ENCODE measurements at regions not wholly inside any gene's neighbourhood (a gene's known extent, or its start where the extent isn't known, plus 50 kb on each side); places are given as distances from the start of the nearest gene placed in this dataset.

DNA sequence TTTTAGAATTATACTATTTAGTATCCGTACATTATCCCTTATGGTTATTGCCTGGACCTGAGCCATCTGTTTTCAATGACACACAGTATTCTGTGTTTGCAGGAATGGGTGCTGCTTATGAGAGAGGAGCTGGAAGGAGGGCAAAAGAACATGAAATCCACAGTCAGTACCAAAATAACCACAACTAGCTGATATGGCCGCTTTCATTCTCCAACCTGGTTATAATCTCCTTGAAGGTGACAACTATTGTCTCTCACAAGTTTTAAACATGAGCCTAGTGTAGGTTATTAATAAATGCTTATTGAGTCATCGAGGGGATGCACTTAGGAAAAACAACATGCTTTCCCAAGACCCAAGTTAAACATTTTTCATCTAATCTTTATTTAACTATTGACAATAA, 356.6 kb downstream of the BMP2 start:
- H3K27me3 ChIP-seq = no peaks in the 10 kb centered on the region
- H3K27ac ChIP-seq = no peak overlapping the region
- TF ChIP-seq, protein P1, sequence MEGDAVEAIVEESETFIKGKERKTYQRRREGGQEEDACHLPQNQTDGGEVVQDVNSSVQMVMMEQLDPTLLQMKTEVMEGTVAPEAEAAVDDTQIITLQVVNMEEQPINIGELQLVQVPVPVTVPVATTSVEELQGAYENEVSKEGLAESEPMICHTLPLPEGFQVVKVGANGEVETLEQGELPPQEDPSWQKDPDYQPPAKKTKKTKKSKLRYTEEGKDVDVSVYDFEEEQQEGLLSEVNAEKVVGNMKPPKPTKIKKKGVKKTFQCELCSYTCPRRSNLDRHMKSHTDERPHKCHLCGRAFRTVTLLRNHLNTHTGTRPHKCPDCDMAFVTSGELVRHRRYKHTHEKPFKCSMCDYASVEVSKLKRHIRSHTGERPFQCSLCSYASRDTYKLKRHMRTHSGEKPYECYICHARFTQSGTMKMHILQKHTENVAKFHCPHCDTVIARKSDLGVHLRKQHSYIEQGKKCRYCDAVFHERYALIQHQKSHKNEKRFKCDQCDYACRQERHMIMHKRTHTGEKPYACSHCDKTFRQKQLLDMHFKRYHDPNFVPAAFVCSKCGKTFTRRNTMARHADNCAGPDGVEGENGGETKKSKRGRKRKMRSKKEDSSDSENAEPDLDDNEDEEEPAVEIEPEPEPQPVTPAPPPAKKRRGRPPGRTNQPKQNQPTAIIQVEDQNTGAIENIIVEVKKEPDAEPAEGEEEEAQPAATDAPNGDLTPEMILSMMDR (IDR thresholded peaks at IDR 0.05) = no peak
- TF ChIP-seq POLR2A (IDR thresholded peaks at IDR 0.05) = no peak
- intact Hi-C loops (cut with DNase I; ENCODE audit: low total_unique reads) = no loop called here
- H3K4me1 ChIP-seq = no peaks in the 10 kb centered on the region
- H3K9me3 ChIP-seq = no peaks in the 10 kb centered on the region
- H3K36me3 ChIP-seq = no peaks in the 10 kb centered on the region
- DNase-seq = no peak
- H3K4me3 ChIP-seq = no peak overlapping the region

DNA sequence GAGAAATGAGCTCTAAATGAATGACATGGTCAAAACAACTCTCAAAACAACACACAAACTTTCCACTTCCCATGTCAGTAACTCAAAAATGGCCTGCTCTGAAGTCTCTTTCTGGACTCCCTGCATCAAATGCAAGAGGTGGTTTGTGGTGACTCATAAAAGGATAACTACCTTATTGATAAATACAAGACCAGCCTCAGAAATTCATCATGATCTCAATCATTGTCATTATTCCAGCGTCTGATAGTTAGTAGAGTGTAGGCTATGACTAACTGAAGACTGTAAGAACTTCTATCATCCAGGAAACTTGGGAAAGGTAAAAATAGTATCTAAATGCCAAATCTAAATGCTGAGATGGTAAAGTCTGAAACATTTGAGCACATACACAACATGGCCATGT, 369.4 kb downstream of the BMP2 start:
- no peak for TF ChIP-seq POLR2A (IDR thresholded peaks at IDR 0.05)
- TF ChIP-seq, protein P1 (IDR thresholded peaks at IDR 0.05) = no peak
- no peaks in the 10 kb centered on the region for H3K36me3 ChIP-seq
- no peak overlapping the region for H3K4me3 ChIP-seq
- no peak overlapping the region for H3K27ac ChIP-seq
- no peaks in the 10 kb centered on the region for H3K9me3 ChIP-seq
- intact Hi-C loops (cut with DNase I; ENCODE audit: low total_unique reads) = no loop called here
- no peaks in the 10 kb centered on the region for H3K27me3 ChIP-seq
- no peaks in the 10 kb centered on the region for H3K4me1 ChIP-seq
- DNase-seq = no peak

DNA sequence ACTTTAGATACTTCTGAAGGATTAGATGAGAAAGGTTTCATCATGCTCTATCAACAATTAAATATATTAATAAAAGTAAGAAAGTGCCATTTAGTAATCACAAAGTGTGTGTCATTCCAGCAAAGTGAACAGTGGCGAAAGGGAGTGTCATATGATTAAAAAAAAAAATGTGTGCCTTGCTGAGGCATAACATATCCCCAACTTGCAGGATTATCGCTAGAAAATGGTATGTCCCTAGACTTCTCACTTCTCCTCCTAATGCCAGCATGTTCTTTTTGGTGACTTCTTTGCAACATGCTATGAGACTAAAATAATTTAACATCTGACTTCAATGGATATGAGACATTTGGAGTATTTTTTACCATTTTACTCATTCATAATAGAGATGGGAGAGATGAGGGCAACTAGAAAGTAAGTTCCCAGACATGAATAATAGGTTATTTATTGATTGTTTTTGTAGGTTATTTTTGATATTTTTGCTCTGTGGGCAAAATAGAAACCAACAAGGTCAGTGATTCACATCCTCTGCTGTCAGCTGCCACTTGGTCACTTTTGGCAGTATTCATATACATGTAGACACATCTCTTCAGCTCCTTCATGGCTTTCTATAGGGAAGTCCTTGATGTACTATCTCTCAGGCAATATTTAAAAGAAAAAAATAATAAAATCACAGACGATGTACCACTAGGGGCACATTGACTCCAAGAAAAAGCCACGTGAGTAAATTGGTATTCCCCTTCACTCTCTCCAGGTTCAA, 370.1 kb downstream of the BMP2 start:
- TF ChIP-seq POLR2A (IDR thresholded peaks at IDR 0.05) = no peak
- TF ChIP-seq, protein P1 (IDR thresholded peaks at IDR 0.05) = no peak
- no peaks in the 10 kb centered on the region for H3K4me1 ChIP-seq
- H3K27ac ChIP-seq = no peak overlapping the region
- DNase-seq = no peak
- intact Hi-C loops (cut with DNase I; ENCODE audit: low total_unique reads) = no loop called here
- H3K9me3 ChIP-seq = no peaks in the 10 kb centered on the region
- H3K36me3 ChIP-seq = no peaks in the 10 kb centered on the region
- no peaks in the 10 kb centered on the region for H3K27me3 ChIP-seq
- no peak overlapping the region for H3K4me3 ChIP-seq

- intact Hi-C loops (cut with DNase I; ENCODE audit: low total_unique reads) = no loop called here
- Histone ChIP-seq H3K9me3 (no peaks in the 10 kb centered on the region), H3K27me3 (no peaks in the 10 kb centered on the region), H3K27ac (no peak overlapping the region), H3K4me3 (no peak overlapping the region), H3K4me1 (no peaks in the 10 kb centered on the region), H3K36me3 (no peaks in the 10 kb centered on the region)
- DNase-seq = no peak
- no peak for TF ChIP-seq POLR2A (IDR thresholded peaks at IDR 0.05)
- TF ChIP-seq, protein P1 (IDR thresholded peaks at IDR 0.05) = no peak
Measured at GRCh38 chr20:7144464-7144863, 377.0 kb downstream of the BMP2 start.

DNA sequence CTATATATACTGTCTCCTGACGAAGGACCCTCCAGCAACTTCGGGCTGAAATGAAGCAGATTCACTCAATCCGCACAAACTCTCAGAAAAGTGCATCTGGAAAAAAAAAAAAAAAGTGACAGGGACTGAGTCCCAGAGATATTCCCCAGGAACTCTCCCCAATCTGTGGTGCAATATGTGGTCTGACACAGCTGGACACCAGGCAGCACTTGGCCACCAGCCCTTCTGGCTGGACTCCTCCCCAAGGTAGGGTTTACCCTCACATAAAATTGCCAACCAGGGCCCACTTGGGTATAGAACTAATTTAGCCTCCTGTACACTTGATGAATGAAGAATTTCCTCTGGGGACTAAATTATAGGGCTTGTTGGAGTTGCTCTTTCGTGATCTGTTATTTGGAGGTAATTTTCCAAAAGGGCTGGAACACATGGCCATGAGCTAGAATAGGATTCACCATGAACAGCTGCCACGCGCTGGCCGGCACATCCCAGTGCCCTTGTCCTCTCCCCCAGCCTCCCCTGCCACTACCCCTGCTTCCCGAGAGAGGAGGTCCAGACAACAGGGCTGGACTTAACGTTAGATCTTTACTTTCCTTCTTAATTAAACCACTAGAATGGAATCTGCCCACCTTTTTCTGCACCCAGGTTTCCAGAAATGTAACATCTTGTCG, 379.2 kb downstream of the BMP2 start:
- no peak overlapping the region for H3K4me3 ChIP-seq

More for the DNA sequence above, 379.2 kb downstream of the BMP2 start:
- no peaks in the 10 kb centered on the region for H3K36me3 ChIP-seq
- no peak for DNase-seq
- TF ChIP-seq, protein P1 (IDR thresholded peaks at IDR 0.05) = no peak
- no peak for TF ChIP-seq POLR2A (IDR thresholded peaks at IDR 0.05)
- H3K27me3 ChIP-seq = no peaks in the 10 kb centered on the region
- intact Hi-C loops (cut with DNase I; ENCODE audit: low total_unique reads) = no loop called here
- H3K27ac ChIP-seq = no peak overlapping the region
- H3K4me1 ChIP-seq = no peaks in the 10 kb centered on the region
- no peaks in the 10 kb centered on the region for H3K9me3 ChIP-seq

All from uterus (tissue), 3 donors.